Peyer's patch (tissue), 4 donors: ENCODE measurements at regions not wholly inside any gene's neighbourhood (a gene's known extent, or its start where the extent isn't known, plus 50 kb on each side); places are given as distances from the start of the nearest gene placed in this dataset.

Experiments used
- CTCF ChIP-seq, 6 experiments: fragments of 450-650 bp in 4 of 6; fragments of 200-600 bp in 2 of 6; sonication (generic) in 1 of 6; IDR thresholded peaks; one replicate each; pipeline ENCODE4 v1.5.1; 2017 to 2019; ENCODE audit warnings: antibody characterized with exemption in 6 of 6, mild to moderate bottlenecking in 3 of 6, moderate library complexity in 1 of 6
- POLR2A ChIP-seq, 2 donors: fragments of 450-650 bp; IDR thresholded peaks; one replicate each; pipeline ENCODE4 v1.5.1; 2017; ENCODE audit warnings: antibody characterized with exemption in 2 of 2, mild to moderate bottlenecking in 2 of 2, moderate library complexity in 2 of 2

- TF ChIP-seq CTCF (IDR thresholded peaks at IDR 0.05) (no peak), POLR2A (IDR thresholded peaks at IDR 0.05) (no peak)
These were observed 479.9 kb upstream of the TNP1 start for GRCh38 chr2:217339753-217340152.
